Lower leg skin (tissue), 3 donors: ENCODE measurements at regions not wholly inside any gene's neighbourhood (a gene's known extent, or its start where the extent isn't known, plus 50 kb on each side); places are given as distances from the start of the nearest gene placed in this dataset.

Experiments used
- CTCF ChIP-seq, 3 donors: fragments of 450-650 bp; IDR thresholded peaks; one replicate each; pipeline ENCODE4 v1.5.1; 2016; ENCODE audit warnings: antibody characterized with exemption in 3 of 3, mild to moderate bottlenecking in 3 of 3, moderate library complexity in 2 of 3
- POLR2A ChIP-seq, 2 donors: fragments of 450-650 bp; IDR thresholded peaks; one replicate each; pipeline ENCODE4 v1.6.1; 2016 to 2017; ENCODE audit warnings: antibody characterized with exemption in 2 of 2, mild to moderate bottlenecking in 1 of 2, moderate library complexity in 1 of 2

DNA sequence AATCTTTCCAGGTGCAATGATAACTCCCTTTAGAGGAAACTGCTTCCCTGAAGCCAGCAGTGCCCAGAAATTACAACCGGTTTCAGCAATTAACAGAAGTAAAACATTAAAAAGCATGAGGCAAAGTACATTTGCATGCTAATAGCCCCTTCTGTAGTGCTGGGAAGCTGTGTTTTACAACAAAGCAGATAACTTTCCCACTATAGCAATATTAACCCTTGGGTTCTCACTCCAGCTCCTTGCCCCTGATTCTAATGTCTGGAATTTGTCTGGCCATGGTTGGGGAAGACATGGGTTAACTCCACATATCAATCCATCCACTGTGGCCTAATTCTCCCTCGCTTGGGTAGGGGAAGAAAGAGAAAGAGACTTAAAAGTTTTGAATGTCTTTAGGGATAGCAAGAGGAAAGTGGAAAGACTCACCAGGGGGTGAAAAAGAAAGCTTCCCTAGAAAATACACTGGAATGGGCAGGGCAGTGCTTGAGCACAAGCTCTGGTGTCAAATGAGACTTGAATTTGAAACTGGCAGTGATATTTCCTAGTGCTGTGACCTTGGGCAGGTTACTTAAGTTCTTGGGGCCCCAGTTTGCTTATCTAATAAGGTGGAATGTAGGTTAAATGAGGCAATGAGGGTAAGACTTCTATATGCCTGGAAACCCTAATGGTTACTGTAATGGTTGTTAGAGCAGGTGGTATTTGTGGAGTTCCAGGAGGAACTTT lies 102.0 kb downstream of the SOX9 start:
- no peak for TF ChIP-seq CTCF (IDR thresholded peaks at IDR 0.05)
- TF ChIP-seq POLR2A (IDR thresholded peaks at IDR 0.05), result no peak
